Common myeloid progenitor, CD34-positive (primary cell): ENCODE measurements at regions not wholly inside any gene's neighbourhood (a gene's known extent, or its start where the extent isn't known, plus 50 kb on each side); places are given as distances from the start of the nearest gene placed in this dataset.

Experiments used
- CTCF ChIA-PET: fragments of 350-600 bp; sonication (Branson Sonifier 250); formaldehyde crosslinking; loops from one replicate; lab custom pipeline; 2021; ENCODE audit warnings: antibody characterized with exemption; lab: Charles Lee
- POLR2A ChIA-PET: fragments of 350-600 bp; sonication (Branson Sonifier 250); formaldehyde crosslinking; loops from one replicate; lab custom pipeline; 2021; ENCODE audit warnings: antibody characterized with exemption; lab: Charles Lee
- DNase-seq, 3 donors: peaks; one replicate each; pipeline versions ENCODE4 v3.0.0 to v3.0.0-alpha.2; 2013
- H3K27ac ChIP-seq, 2 experiments: 1 replicate in 1 of 2; 2 replicates in 1 of 2; pipeline ENCODE4 v1.7.0; 2013; ENCODE audit warnings: inconsistent platforms in 2 of 2, low read length in 2 of 2, mild to moderate bottlenecking in 2 of 2, low read depth in 1 of 2, moderate library complexity in 1 of 2; ENCODE audit not compliant: severe bottlenecking in 2 of 2, insufficient read depth in 1 of 2, poor library complexity in 1 of 2
- H3K27me3 ChIP-seq, 5 experiments: replicated peaks in 2 of 5; 1 replicate in 3 of 5; 2 replicates in 2 of 5; pipeline versions ENCODE4 v1.6.1 to v1.7.0; 2013; ENCODE audit warnings: low read length in 4 of 5, mild to moderate bottlenecking in 2 of 5, moderate library complexity in 2 of 5, inconsistent platforms in 1 of 5; ENCODE audit not compliant: insufficient read depth in 5 of 5, control insufficient read depth in 4 of 5
- H3K36me3 ChIP-seq, 4 experiments: 1 replicate in 2 of 4; 2 replicates in 2 of 4; pipeline versions ENCODE4 v1.6.1 to v1.7.0; 2013; ENCODE audit warnings: low read length in 3 of 4, control low read depth in 1 of 4, mild to moderate bottlenecking in 1 of 4; ENCODE audit not compliant: control insufficient read depth in 4 of 4, insufficient read depth in 4 of 4
- H3K4me1 ChIP-seq, 4 experiments: 1 replicate in 3 of 4; 2 replicates in 1 of 4; pipeline versions ENCODE4 v1.6.1 to v1.7.1; 2013; ENCODE audit warnings: low read length in 3 of 4, mild to moderate bottlenecking in 3 of 4, control low read depth in 1 of 4, inconsistent platforms in 1 of 4, moderate library complexity in 1 of 4; ENCODE audit not compliant: control insufficient read depth in 4 of 4, insufficient read depth in 4 of 4; ENCODE audit errors: control extremely low read depth in 1 of 4
- H3K4me3 ChIP-seq, 7 experiments: 1 replicate in 4 of 7; 2 replicates in 3 of 7; pipeline versions ENCODE4 v1.5.1 to v1.7.0; 2013; ENCODE audit warnings: mild to moderate bottlenecking in 7 of 7, low read length in 6 of 7, moderate library complexity in 6 of 7, inconsistent platforms in 2 of 7, low read depth in 2 of 7, control low read depth in 1 of 7; ENCODE audit not compliant: insufficient read depth in 4 of 7, control insufficient read depth in 1 of 7; ENCODE audit errors: extremely low read depth in 1 of 7
- H3K9me3 ChIP-seq, 5 experiments: 1 replicate in 4 of 5; 2 replicates in 1 of 5; pipeline versions ENCODE4 v1.6.1 to v1.7.1; 2013; ENCODE audit warnings: low read length in 4 of 5, mild to moderate bottlenecking in 2 of 5, inconsistent platforms in 1 of 5, low read depth in 1 of 5, moderate library complexity in 1 of 5; ENCODE audit not compliant: control insufficient read depth in 4 of 5, insufficient read depth in 2 of 5; ENCODE audit errors: control extremely low read depth in 1 of 5
- WGBS: methylation state at CpG from one replicate; pipeline ENCODE4 v1.1.5; 2013; ENCODE audit not compliant: insufficient coverage; 5-methylcytosine and 5-hydroxymethylcytosine counted together

GRCh38 chr2:41409328-41409727 is 638.5 kb upstream of the PKDCC start:
- Histone ChIP-seq H3K27me3 (no peaks in the 10 kb centered on the region), H3K9me3 (peaks cover 0 to 2% (median 1%) of the 10 kb centered on the region in 5 experiments), H3K4me3 (no peak overlapping the region), H3K36me3 (no peaks in the 10 kb centered on the region), H3K4me1 (no peaks in the 10 kb centered on the region), H3K27ac (no peak overlapping the region)
- WGBS, result 67% methylated on average over 3 of the region's 4 CpGs
- ChIA-PET CTCF (no interaction called here), POLR2A (no interaction called here)
- DNase-seq, result no peak

GRCh38 chr2:41410011-41410410 is 637.8 kb upstream of the PKDCC start:
- Histone ChIP-seq H3K4me1 (no peaks in the 10 kb centered on the region), H3K36me3 (no peaks in the 10 kb centered on the region), H3K9me3 (peaks cover 0 to 2% (median 1%) of the 10 kb centered on the region in 5 experiments), H3K4me3 (no peak overlapping the region), H3K27me3 (no peaks in the 10 kb centered on the region), H3K27ac (no peak overlapping the region)
- no peak for DNase-seq
- POLR2A ChIA-PET, result no interaction called here
- WGBS, result 100% methylated on average over 3 of the region's 3 CpGs
- CTCF ChIA-PET, result no interaction called here

- DNase-seq, result no peak
- H3K27ac ChIP-seq, result no peak overlapping the region
- peaks cover 0 to 2% (median 1%) of the 10 kb centered on the region in 5 experiments for H3K9me3 ChIP-seq
- H3K27me3 ChIP-seq, result no peaks in the 10 kb centered on the region
- H3K36me3 ChIP-seq, result no peaks in the 10 kb centered on the region
- POLR2A ChIA-PET, result no interaction called here
- no peak overlapping the region for H3K4me3 ChIP-seq
- CTCF ChIA-PET, result interaction anchor here (0.8 to 3.4 kb wide), 7 partner anchors 12 to 372 kb away, joined by 3 to 21 read pairs (median 3); no protein-coding TSS in a partner anchor
- WGBS, result 33% methylated on average over 1 of the region's 4 CpGs
- no peaks in the 10 kb centered on the region for H3K4me1 ChIP-seq
Observed at GRCh38 chr2:41413813-41414485, 633.9 kb upstream of the PKDCC start.

- H3K4me1 ChIP-seq, result no peaks in the 10 kb centered on the region
- no peak overlapping the region for H3K27ac ChIP-seq
- H3K27me3 ChIP-seq, result no peaks in the 10 kb centered on the region
- ChIA-PET CTCF (interaction anchor here (0.7 to 3.4 kb wide), 7 partner anchors 13 to 371 kb away, joined by 3 to 21 read pairs (median 3); no protein-coding TSS in a partner anchor), POLR2A (no interaction called here)
- no peak overlapping the region for H3K4me3 ChIP-seq
- no peaks in the 10 kb centered on the region for H3K36me3 ChIP-seq
- DNase-seq, result peak; percentile 31 to 67 (median 58)
- WGBS, result 97% methylated on average over 3 of the region's 5 CpGs
- peaks cover 0 to 2% (median 0%) of the 10 kb centered on the region in 5 experiments for H3K9me3 ChIP-seq
Observed at GRCh38 chr2:41414486-41415230, 633.2 kb upstream of the PKDCC start.

GRCh38 chr2:41417511-41417910 is 630.3 kb upstream of the PKDCC start:
- Histone ChIP-seq H3K36me3 (no peaks in the 10 kb centered on the region), H3K27ac (no peak overlapping the region), H3K9me3 (no peaks in the 10 kb centered on the region), H3K4me1 (no peaks in the 10 kb centered on the region), H3K4me3 (no peak overlapping the region), H3K27me3 (no peaks in the 10 kb centered on the region)
- ChIA-PET POLR2A (no interaction called here), CTCF (no interaction called here)
- DNase-seq, result no peak
- no CpG with 5 or more reads among the region's 1 CpG for WGBS

GRCh38 chr2:41420219-41420618 is 627.6 kb upstream of the PKDCC start:
- Histone ChIP-seq H3K4me1 (no peaks in the 10 kb centered on the region), H3K4me3 (no peak overlapping the region), H3K36me3 (no peaks in the 10 kb centered on the region), H3K27ac (no peak overlapping the region), H3K9me3 (peaks cover 0 to 1% (median 0%) of the 10 kb centered on the region in 5 experiments), H3K27me3 (no peaks in the 10 kb centered on the region)
- POLR2A ChIA-PET, result no interaction called here
- no CpG with 5 or more reads among the region's 3 CpGs for WGBS
- CTCF ChIA-PET, result no interaction called here
- peak in 1 of 3 donors; percentile 0 for DNase-seq

GRCh38 chr2:41420872-41421271 is 626.9 kb upstream of the PKDCC start:
- WGBS, result 100% methylated on average over 1 of the region's 1 CpG
- H3K9me3 ChIP-seq, result peaks cover 0 to 1% (median 0%) of the 10 kb centered on the region in 5 experiments
- ChIA-PET CTCF (interaction anchor here (1.1 kb wide), 1 partner anchor 278 kb away, joined by 3 read pairs; no protein-coding TSS in a partner anchor), POLR2A (no interaction called here)
- no peaks in the 10 kb centered on the region for H3K27me3 ChIP-seq
- no peak for DNase-seq
- no peaks in the 10 kb centered on the region for H3K36me3 ChIP-seq
- H3K4me3 ChIP-seq, result no peak overlapping the region
- no peaks in the 10 kb centered on the region for H3K4me1 ChIP-seq
- no peak overlapping the region for H3K27ac ChIP-seq
